GM18502 (cell line): ENCODE measurements at regions not wholly inside any gene's neighbourhood (a gene's known extent, or its start where the extent isn't known, plus 50 kb on each side); places are given as distances from the start of the nearest gene placed in this dataset.
"Not testable (repeated sequence)": the region's sequence is repeated elsewhere in the genome, so short reads cannot be mapped to it uniquely, and the experiment has no call there.

ENCODE experiments used
- ATAC-seq: cut with Tn5 transposase; IDR thresholded peaks from one replicate; pipeline ENCODE4 v1.9.1; 2021; ENCODE audit warnings: mild to moderate bottlenecking; ENCODE audit not compliant: unreplicated experiment, poor library complexity

GRCh38 chr1:168825129-168825528 lies 96.1 kb upstream of the DPT start:
- ATAC-seq: no peak

DNA sequence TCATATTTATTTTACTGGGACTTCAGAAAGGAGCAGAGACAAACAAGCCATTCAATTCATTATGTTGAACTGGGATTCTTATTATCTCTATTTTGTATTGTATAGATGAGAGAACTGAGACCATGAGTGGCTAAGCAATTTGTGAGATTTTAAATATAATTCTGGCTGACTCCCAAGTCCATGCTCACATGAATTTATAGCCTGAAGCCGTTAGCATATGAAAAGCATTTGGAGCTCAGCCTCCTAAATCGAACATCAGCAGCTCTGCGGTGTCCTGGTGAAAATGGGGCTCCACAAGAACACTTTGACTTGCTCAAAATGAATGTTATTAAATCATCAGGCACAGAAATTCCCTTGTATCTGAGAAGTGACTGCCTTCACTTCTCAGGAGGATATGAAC lies 96.8 kb upstream of the DPT start:
- ATAC-seq: no peak

- ATAC-seq: no peak
Measured at GRCh38 chr1:168826269-168826668, 97.3 kb upstream of the DPT start.

- no peak for ATAC-seq
Measured at GRCh38 chr1:168827557-168827956, 98.6 kb upstream of the DPT start.

DNA sequence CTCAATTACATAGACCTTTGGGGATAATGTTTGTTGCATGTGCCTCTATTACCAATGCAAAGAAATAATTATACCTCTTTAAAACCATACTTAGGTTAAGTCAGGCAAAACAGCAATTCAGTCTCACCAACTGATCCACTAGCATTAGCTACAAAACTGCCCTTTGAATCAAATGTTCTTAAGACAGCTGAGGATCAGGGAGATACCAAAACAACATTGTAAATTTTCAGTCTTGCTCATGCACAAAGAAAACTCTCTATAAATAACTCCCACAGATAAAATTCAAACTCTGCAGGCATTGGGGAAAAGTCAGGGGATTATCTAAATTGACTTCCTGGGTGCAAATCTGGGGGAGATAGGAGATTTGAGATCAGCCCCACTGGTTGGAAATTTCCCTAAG lies 100.9 kb upstream of the DPT start:
- no peak for ATAC-seq

DNA sequence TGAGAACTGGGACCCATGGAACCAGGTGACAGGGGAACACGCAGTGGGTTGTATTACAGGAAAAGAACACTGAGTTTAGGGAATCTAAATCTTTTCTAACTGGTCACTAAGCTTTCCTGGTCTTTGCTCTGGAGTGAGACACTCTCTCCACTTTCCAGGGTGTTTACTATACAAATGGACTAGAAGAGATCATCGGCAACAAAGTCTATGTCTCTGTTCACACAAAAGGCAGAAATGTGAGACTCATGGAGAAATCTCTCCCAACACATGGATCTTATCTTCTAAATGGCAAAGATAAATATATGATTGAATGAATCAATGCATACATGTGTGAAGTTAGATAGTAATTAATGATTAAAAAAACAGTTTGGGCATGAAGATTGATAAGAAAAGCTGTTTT lies 101.6 kb upstream of the DPT start:
- no peak for ATAC-seq

GRCh38 chr1:168832661-168833060 lies 103.7 kb upstream of the DPT start:
- ATAC-seq: no peak

DNA sequence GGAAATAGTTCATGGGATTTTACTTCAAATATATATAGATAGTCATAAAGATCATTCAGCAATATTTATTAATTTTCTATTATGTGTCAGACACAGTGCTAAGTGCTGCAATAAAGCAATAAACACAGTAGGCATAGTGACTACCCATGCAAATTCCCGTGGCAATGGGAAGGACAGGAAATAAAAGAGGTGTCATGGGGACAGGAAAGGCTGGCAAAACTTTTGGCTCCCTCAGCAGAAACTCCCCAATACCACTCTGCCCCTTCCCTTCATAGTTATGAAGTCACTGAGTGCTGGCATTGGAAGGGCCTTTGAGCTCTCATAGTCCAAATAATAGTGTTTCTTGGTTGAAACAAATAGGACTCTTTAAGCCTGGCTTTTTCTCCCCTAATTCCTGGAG lies 104.4 kb upstream of the DPT start:
- ATAC-seq: no peak

DNA sequence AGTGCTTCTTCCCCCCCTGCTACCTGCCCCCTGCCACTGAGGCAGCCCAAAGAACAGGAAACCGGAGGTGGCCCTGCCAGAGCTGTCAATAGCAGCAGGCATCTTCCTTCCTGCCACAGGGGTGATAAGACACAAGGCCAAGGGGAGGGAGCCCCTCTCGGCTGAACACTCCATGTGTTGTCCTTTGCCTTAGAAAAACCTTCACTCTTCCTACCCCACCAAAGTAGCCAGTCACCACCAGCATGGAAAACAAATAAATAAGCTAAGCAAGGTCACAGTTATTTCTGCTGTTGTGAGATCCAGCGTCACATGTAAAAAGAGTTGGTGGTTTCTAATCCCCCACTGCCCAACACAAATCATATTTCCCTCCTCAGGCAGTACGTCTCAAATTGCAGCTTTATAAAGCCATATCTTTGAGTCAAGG lies 104.8 kb upstream of the DPT start:
- no peak for ATAC-seq

- no peak for ATAC-seq
Measured at GRCh38 chr1:168834225-168834872, 105.3 kb upstream of the DPT start.

- no peak for ATAC-seq
Measured at GRCh38 chr1:168835176-168835575, 106.2 kb upstream of the DPT start.

- no peak for ATAC-seq
Measured at GRCh38 chr1:168835791-168836190, 106.8 kb upstream of the DPT start.

- ATAC-seq: no peak
Measured at GRCh38 chr1:168836469-168836868, 107.5 kb upstream of the DPT start.

DNA sequence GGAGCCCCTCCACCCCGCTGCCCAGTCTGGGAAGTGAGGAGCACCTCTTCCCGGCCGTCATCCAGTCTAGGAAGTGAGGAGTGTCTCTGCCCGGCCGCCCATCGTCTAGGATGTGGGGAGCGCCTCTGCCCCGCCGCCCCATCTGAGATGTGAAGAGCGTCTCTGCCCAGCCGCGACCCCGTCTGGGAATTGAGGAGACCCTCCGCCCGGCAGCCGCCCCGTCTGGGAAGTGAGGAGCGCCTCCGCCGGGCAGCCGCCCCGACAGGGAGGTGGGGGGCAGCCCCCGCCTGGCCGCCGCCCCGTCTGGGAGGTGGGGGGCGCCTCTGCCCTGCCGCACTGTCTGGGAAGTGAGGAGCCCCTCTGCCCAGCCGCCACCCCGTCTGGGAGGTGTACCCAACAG lies 108.2 kb upstream of the DPT start:
- ATAC-seq: not testable (repeated sequence)

- no peak for ATAC-seq
Measured at GRCh38 chr1:168842306-168842705, 113.3 kb upstream of the DPT start.

DNA sequence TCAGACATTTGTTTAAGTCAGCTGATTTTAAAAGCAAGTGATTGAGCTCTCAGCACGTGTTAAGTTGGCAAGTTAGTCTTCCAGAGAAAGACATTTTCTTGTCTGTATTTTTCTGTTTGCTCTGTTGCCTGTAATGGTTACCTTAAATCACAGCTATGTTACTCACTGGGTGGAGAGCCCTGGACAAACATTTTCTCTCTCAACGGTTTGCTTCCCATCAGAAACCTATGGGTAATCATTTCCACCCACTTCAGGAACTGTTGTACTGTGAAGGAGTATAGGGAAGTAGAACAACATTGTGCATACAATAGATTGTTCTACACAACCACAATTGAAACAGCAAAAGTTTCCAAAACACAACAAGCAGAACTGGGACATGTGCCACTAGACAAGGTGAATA lies 113.9 kb upstream of the DPT start:
- ATAC-seq: no peak

GRCh38 chr1:168843401-168843800 lies 114.4 kb upstream of the DPT start:
- ATAC-seq: no peak

DNA sequence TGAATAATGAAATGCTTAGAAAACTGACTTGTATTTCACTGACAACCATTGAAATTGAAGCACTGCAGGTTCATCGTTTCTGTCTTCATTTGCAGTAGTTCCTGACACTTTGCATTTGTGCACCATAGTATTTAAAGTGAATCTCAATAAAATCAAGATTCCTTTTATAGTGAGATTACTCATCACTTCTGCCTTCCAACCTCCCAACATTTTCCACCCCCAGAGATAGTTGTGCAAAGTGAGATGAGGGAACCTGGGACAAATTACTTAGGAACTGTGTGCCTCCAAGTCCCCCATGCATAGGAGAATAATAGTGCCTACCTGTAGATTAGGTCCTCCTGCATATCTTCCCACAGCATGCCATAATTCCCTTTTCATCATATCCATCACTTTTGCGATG lies 114.9 kb upstream of the DPT start:
- no peak for ATAC-seq

- no peak for ATAC-seq
Measured at GRCh38 chr1:168845140-168845539, 116.1 kb upstream of the DPT start.

DNA sequence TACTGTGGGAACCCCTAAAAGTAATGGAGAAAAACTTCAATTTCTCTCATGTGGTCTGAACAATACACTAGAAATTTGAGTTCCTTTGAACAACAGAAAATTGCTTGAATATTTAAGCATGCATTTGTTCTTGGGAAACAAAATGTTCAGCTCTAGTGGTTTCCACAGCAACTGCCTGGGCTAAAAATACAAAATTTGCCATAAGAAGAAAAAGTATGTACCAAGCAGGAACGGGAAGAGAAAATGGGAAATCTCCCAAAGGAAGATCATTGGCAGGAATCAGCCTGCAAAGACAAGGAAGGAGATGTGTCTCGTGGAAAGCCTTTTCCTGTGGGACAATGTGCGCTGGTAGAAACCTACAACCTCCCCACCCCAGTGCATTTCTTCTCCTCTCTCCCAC lies 119.0 kb upstream of the DPT start:
- no peak for ATAC-seq

- no peak for ATAC-seq
Measured at GRCh38 chr1:168861421-168862004, 132.5 kb upstream of the DPT start.

DNA sequence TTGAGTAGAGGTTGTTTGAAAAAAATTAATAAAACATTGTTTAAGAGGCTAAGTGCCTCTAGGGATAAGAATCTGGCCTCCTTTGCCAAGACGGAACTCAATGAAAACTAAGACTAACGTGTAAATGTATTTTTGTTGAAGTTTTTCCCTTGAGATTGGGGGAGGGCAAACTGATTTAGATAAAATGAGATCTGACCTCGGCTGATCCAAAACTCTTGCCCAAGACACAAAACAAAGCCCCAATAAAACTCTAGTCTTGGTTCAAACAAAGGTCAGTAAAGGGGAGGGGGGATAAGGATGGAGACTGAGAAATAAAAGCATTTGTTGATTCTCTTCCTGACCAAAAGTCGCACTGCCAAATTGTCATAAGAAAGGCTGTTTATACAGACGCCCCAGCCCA lies 134.8 kb upstream of the DPT start:
- no peak for ATAC-seq
